ENCODE measurements at regions not wholly inside any gene's neighbourhood (a gene's known extent, or its start where the extent isn't known, plus 50 kb on each side); places are given as distances from the start of the nearest gene placed in this dataset.

- Histone ChIP-seq H3K36me3 (peaks cover 0 to 36% (median 4%) of the 10 kb centered on the region in 9 donors), H3K4me1 (peaks cover 0 to 15% (median 9%) of the 10 kb centered on the region in 9 donors), H3K27me3 (peaks cover 0 to 7% (median 0%) of the 10 kb centered on the region in 7 donors), H3K9me3 (peaks cover 0 to 5% (median 0%) of the 10 kb centered on the region in 11 donors), H3K4me3 (no peak overlapping the region), H3K27ac (no peak overlapping the region)
- TF ChIP-seq, protein P1, sequence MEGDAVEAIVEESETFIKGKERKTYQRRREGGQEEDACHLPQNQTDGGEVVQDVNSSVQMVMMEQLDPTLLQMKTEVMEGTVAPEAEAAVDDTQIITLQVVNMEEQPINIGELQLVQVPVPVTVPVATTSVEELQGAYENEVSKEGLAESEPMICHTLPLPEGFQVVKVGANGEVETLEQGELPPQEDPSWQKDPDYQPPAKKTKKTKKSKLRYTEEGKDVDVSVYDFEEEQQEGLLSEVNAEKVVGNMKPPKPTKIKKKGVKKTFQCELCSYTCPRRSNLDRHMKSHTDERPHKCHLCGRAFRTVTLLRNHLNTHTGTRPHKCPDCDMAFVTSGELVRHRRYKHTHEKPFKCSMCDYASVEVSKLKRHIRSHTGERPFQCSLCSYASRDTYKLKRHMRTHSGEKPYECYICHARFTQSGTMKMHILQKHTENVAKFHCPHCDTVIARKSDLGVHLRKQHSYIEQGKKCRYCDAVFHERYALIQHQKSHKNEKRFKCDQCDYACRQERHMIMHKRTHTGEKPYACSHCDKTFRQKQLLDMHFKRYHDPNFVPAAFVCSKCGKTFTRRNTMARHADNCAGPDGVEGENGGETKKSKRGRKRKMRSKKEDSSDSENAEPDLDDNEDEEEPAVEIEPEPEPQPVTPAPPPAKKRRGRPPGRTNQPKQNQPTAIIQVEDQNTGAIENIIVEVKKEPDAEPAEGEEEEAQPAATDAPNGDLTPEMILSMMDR (IDR thresholded peaks at IDR 0.05), result no peak
- DNase-seq (no peak), ATAC-seq (no peak)
- intact Hi-C loops (cut with DNase I), result loop anchor here in 1 of 10 donors (5.0 kb wide), 1 partner anchor 42 kb away; no protein-coding TSS in a partner anchor
- 97 to 98% methylated on average over 1 of the region's 1 CpG for WGBS, 2 donors
Measured at GRCh38 chr22:25489947-25490346, 74.5 kb upstream of the GRK3 start.

GRCh38 chr22:25490896-25491295 is 73.6 kb upstream of the GRK3 start:
- peaks cover 0 to 27% (median 4%) of the 10 kb centered on the region in 9 donors for H3K36me3 ChIP-seq
- ATAC-seq (no peak), DNase-seq (no peak)
- H3K4me3 ChIP-seq, result no peak overlapping the region
- H3K4me1 ChIP-seq, result peaks cover 0 to 15% (median 9%) of the 10 kb centered on the region in 9 donors
- H3K9me3 ChIP-seq, result peaks cover 0 to 5% (median 0%) of the 10 kb centered on the region in 11 donors
- H3K27me3 ChIP-seq, result peaks cover 0 to 7% (median 0%) of the 10 kb centered on the region in 7 donors
- 89 to 90% methylated on average over 5 of the region's 5 CpGs for WGBS, 2 donors
- intact Hi-C loops (cut with DNase I), result loop anchor here in 1 of 10 donors (5.0 kb wide), 1 partner anchor 41 kb away; no protein-coding TSS in a partner anchor
- H3K27ac ChIP-seq, result no peak overlapping the region
- TF ChIP-seq, protein P1 (IDR thresholded peaks at IDR 0.05), result no peak

DNA sequence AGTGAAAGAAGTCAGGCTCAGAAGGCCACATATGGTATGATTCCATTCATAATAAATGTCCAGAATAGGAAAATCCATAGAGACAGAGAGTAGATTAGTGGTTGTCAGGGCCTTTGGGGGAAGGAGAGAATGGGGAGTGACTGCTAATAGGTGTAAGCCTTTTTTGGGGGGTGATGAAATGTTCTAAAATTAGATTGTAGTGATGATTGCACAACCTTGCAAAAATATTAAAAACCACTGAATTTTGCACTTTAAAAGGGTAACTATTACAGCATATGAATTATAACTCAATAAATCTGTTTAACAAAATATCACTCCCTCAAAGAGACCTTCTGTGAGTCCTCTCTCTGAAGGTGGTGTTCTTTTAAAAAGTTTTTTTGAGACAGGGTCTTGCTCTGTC is 72.3 kb upstream of the GRK3 start:
- Histone ChIP-seq H3K27me3 (peaks cover 0 to 7% (median 0%) of the 10 kb centered on the region in 7 donors), H3K36me3 (peaks cover 0 to 20% (median 4%) of the 10 kb centered on the region in 9 donors), H3K4me1 (peaks cover 0 to 16% (median 9%) of the 10 kb centered on the region in 9 donors), H3K27ac (no peak overlapping the region), H3K4me3 (no peak overlapping the region), H3K9me3 (peaks cover 0 to 5% (median 0%) of the 10 kb centered on the region in 11 donors)
- no peak for DNase-seq
- no peak for ATAC-seq
- intact Hi-C loops (cut with DNase I), result loop anchor here in 1 of 10 donors (5.0 kb wide), 1 partner anchor 40 kb away; no protein-coding TSS in a partner anchor
- TF ChIP-seq, protein P1 (IDR thresholded peaks at IDR 0.05), result no peak

- TF ChIP-seq, protein P1 (IDR thresholded peaks at IDR 0.05), result no peak
Measured at GRCh38 chr22:25492841-25493734, 71.4 kb upstream of the GRK3 start.

More at GRCh38 chr22:25492841-25493734, 71.4 kb upstream of the GRK3 start:
- intact Hi-C loops (cut with DNase I), result loop anchor here in 1 of 10 donors (5.0 kb wide), 1 partner anchor 39 kb away; no protein-coding TSS in a partner anchor
- Histone ChIP-seq H3K27me3 (peaks cover 0 to 7% (median 0%) of the 10 kb centered on the region in 7 donors), H3K36me3 (peaks cover 0 to 20% (median 4%) of the 10 kb centered on the region in 9 donors), H3K9me3 (peaks cover 0 to 5% (median 0%) of the 10 kb centered on the region in 11 donors), H3K27ac (no peak overlapping the region), H3K4me1 (peaks cover 0 to 20% (median 9%) of the 10 kb centered on the region in 9 donors), H3K4me3 (no peak overlapping the region)
- WGBS, 2 donors, result 64 to 82% methylated on average over 15 of the region's 15 CpGs
- no peak for ATAC-seq
- DNase-seq, result no peak

All from heart right ventricle (tissue), 16 donors.